ENCODE measurements at regions not wholly inside any gene's neighbourhood (a gene's known extent, or its start where the extent isn't known, plus 50 kb on each side); places are given as distances from the start of the nearest gene placed in this dataset.
"Not testable (repeated sequence)": the region's sequence is repeated elsewhere in the genome, so short reads cannot be mapped to it uniquely, and the experiment has no call there.

DNA sequence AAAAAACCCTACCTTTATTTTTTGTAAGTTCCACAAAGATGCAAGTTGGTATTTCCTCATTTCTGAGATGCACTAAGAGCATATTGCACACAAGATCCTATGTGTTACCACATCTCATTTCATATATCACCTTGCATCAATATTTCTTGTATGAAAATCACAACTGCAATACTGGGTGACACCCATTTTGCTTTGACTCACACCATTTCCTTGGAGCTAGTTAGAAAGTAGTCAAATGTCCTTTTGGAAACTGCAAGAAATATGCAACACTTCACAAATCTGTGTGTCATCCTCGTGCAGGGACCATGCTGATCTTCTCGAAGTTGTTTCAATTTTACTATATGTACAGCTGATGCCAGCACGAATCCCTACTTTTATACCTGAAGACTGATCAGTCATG lies 94.6 kb upstream of the ACBD5 start:
- intact Hi-C loops (cut with micrococcal nuclease); H3K14ac ChIP-seq (replicated peaks; ENCODE audit: low read depth, low read length); CTCF ChIA-PET; H3K9ac ChIP-seq (ENCODE audit: low read depth, low read length); H3K4me2 ChIP-seq (ENCODE audit: low read depth, low read length); H3K4ac ChIP-seq (ENCODE audit: low read depth, low read length); H2BK15ac ChIP-seq (ENCODE audit: low read depth, low read length); H2AK9ac ChIP-seq (replicated peaks; ENCODE audit: low read depth, low read length, poor library complexity); H2AFZ ChIP-seq (replicated peaks; ENCODE audit: low read length, poor library complexity); H4K20me1 ChIP-seq (ENCODE audit: insufficient read depth, low read length); H4K8ac ChIP-seq (ENCODE audit: low read depth in 2 of 2, low read length in 2 of 2); H4K5ac ChIP-seq (ENCODE audit: low read depth, low read length); H3K56ac ChIP-seq (ENCODE audit: extremely low read depth, insufficient read depth, low read length); H3K4me1 ChIP-seq (ENCODE audit: control insufficient read depth, insufficient read depth, low read length); H3K36me3 ChIP-seq (ENCODE audit: control insufficient read depth, insufficient read depth, low read length); POLR2A ChIA-PET (ENCODE audit: unreplicated experiment); in situ Hi-C loops (cut with MboI; ENCODE audit: low sequenced_read_pairs); H2BK5ac ChIP-seq (ENCODE audit: low read depth, low read length, poor library complexity, severe bottlenecking); DNase-seq; ATAC-seq (ENCODE audit: low read depth); H3K79me1 ChIP-seq (ENCODE audit: low read depth in 1 of 2, low read length in 2 of 2); H2AK5ac ChIP-seq (ENCODE audit: low read depth, low read length); H3K27ac ChIP-seq (ENCODE audit: insufficient read depth, low read length); BruUV-seq (replicated peaks); H2BK120ac ChIP-seq (ENCODE audit: low read depth, low read length); H3K9me3 ChIP-seq (ENCODE audit: control insufficient read depth, insufficient read depth, low read length); H3K27me3 ChIP-seq (ENCODE audit: control insufficient read depth, insufficient read depth, low read length); H3K18ac ChIP-seq (ENCODE audit: low read depth, low read length); H4K91ac ChIP-seq (ENCODE audit: insufficient read depth, low read depth, low read length); H3K9me1 ChIP-seq (ENCODE audit: insufficient read depth, low read length); H3K23ac ChIP-seq (ENCODE audit: low read depth, low read length); dilution Hi-C loops (cut with HindIII; ENCODE audit: low sequenced_read_pairs, unreplicated experiment); H3K4me3 ChIP-seq (ENCODE audit: insufficient read depth, low read depth, low read length); H2BK20ac ChIP-seq (ENCODE audit: low read depth, low read length): not testable (repeated sequence)
- no CpG with 5 or more reads among the region's 3 CpGs for WGBS, 2 experiments (ENCODE audit: extremely low coverage in 2 of 2, insufficient read length in 1 of 2)
